ENCODE measurements at regions not wholly inside any gene's neighbourhood (a gene's known extent, or its start where the extent isn't known, plus 50 kb on each side); places are given as distances from the start of the nearest gene placed in this dataset.

DNA sequence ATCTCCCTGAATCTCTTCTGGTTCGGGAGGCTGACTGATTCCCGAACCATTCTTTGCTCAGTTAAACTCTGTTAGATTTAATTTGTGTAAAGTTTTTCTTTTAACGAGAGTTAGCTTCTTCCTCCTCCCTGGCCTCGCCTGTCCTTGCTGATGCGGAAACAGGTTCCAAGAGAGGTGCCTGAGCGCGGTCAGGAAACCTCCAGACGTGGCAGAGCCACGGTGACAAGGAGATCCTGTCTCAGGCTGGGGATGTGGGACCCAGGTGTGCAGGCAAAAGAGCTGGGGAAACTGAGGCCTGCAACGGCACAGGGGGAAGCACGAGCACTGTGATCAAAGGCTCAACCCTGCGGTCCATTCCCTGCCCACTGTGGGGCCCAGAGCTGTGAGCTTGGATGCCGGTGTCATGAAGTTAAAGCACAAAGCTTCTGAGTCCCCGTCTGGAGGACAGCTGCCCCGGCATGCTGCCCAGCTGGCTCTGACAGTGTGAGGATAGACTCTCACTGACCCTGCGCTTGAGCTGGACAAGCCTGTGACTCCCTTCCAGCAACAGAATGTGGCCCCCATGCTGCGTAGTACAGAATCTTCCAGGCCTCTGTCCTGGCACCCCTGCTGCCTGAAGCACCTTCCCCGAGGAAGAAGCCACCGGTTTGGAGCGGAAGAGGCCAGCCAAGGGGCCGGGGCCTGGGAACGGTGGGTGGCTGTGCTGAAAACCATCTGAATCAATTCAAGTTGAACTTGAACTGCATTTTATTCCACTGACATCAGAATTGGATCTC, 960.6 kb downstream of the BRD1 start:
- H3K36me3 ChIP-seq (ENCODE audit: low read depth, low read length) = no peaks in the 10 kb centered on the region
- intact Hi-C loops (cut with micrococcal nuclease) = no loop called here
- H3K4me1 ChIP-seq (ENCODE audit: insufficient read depth, low read length) = no peaks in the 10 kb centered on the region
- H3F3A ChIP-seq (ENCODE audit: low read length, unreplicated experiment) = no peaks in the 10 kb centered on the region
- H3K27me3 ChIP-seq (ENCODE audit: low read length) = no peaks in the 10 kb centered on the region
- H3K9me3 ChIP-seq (ENCODE audit: low read length) = no peaks in the 10 kb centered on the region
- no peak overlapping the region for H3K4me3 ChIP-seq (ENCODE audit: low read length)
- ATAC-seq = no peak
- POLR2A ChIA-PET (ENCODE audit: unreplicated experiment) = no interaction called here
- no peak overlapping the region for H3K4me2 ChIP-seq (ENCODE audit: low read length)
- H3K27ac ChIP-seq (ENCODE audit: low read length) = no peak overlapping the region
- H3K9ac ChIP-seq (ENCODE audit: low read length) = no peak overlapping the region
- no peak overlapping the region for H2AFZ ChIP-seq (ENCODE audit: low read length)
- DNase-seq = no peak
- no peaks in the 10 kb centered on the region for H3K79me2 ChIP-seq (ENCODE audit: low read length)
- no peaks in the 10 kb centered on the region for H3K9me2 ChIP-seq (replicated peaks; ENCODE audit: low read length)
- no peaks in the 10 kb centered on the region for H4K20me1 ChIP-seq (ENCODE audit: low read length)
- no peak for TF ChIP-seq EZH2phosphoT487 (IDR thresholded peaks at IDR 0.05; ENCODE audit: borderline replicate concordance, low read length)
- no peak for TF ChIP-seq EZH2 (IDR thresholded peaks at IDR 0.05; ENCODE audit: low read length, unreplicated experiment)
- TF ChIP-seq, protein P1, sequence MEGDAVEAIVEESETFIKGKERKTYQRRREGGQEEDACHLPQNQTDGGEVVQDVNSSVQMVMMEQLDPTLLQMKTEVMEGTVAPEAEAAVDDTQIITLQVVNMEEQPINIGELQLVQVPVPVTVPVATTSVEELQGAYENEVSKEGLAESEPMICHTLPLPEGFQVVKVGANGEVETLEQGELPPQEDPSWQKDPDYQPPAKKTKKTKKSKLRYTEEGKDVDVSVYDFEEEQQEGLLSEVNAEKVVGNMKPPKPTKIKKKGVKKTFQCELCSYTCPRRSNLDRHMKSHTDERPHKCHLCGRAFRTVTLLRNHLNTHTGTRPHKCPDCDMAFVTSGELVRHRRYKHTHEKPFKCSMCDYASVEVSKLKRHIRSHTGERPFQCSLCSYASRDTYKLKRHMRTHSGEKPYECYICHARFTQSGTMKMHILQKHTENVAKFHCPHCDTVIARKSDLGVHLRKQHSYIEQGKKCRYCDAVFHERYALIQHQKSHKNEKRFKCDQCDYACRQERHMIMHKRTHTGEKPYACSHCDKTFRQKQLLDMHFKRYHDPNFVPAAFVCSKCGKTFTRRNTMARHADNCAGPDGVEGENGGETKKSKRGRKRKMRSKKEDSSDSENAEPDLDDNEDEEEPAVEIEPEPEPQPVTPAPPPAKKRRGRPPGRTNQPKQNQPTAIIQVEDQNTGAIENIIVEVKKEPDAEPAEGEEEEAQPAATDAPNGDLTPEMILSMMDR (conservative IDR thresholded peaks at IDR 0.05; ENCODE audit: low read depth, low read length) = no peak
- CTCF ChIA-PET = no interaction called here
- BruUV-seq (replicated peaks) = no TSS peak

DNA sequence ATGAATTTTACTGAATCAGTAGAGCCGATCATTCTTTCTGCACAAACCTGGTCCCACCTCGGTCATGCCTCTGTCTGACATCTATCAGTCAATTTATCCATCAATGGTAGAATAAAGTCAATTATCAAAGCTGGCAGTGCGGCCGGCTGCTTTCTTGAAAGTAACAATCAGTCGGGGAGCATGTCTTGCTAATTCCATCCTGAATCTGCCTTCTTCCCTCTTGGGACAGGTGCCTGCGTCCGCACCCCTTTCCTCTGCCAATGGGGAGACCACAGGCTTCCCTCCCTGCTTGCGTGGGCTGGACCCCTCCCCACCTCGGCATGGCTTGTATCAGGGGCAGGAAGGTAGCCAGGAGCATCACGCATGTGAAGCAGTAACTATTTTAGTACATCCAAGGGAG, 962.9 kb downstream of the BRD1 start:
- H3K9me3 ChIP-seq (ENCODE audit: low read length) = no peaks in the 10 kb centered on the region
- no peaks in the 10 kb centered on the region for H3K4me1 ChIP-seq (ENCODE audit: insufficient read depth, low read length)

More for the DNA sequence above, 962.9 kb downstream of the BRD1 start:
- Histone ChIP-seq H3K4me3 (ENCODE audit: low read length) (no peak overlapping the region), H3K9me2 (replicated peaks; ENCODE audit: low read length) (no peaks in the 10 kb centered on the region), H3K79me2 (ENCODE audit: low read length) (no peaks in the 10 kb centered on the region), H3K9ac (ENCODE audit: low read length) (no peak overlapping the region), H3K27me3 (ENCODE audit: low read length) (no peaks in the 10 kb centered on the region), H3F3A (ENCODE audit: low read length, unreplicated experiment) (no peaks in the 10 kb centered on the region), H4K20me1 (ENCODE audit: low read length) (no peaks in the 10 kb centered on the region), H3K27ac (ENCODE audit: low read length) (no peak overlapping the region), H2AFZ (ENCODE audit: low read length) (no peak overlapping the region), H3K4me2 (ENCODE audit: low read length) (no peak overlapping the region), H3K36me3 (ENCODE audit: low read depth, low read length) (no peaks in the 10 kb centered on the region)
- no peak for TF ChIP-seq EZH2 (IDR thresholded peaks at IDR 0.05; ENCODE audit: low read length, unreplicated experiment)
- TF ChIP-seq, protein P1 (conservative IDR thresholded peaks at IDR 0.05; ENCODE audit: low read depth, low read length) = no peak
- no peak for TF ChIP-seq EZH2phosphoT487 (IDR thresholded peaks at IDR 0.05; ENCODE audit: borderline replicate concordance, low read length)
- ATAC-seq (no peak), DNase-seq (no peak)
- ChIA-PET CTCF (no interaction called here), POLR2A (ENCODE audit: unreplicated experiment) (no interaction called here)
- intact Hi-C loops (cut with micrococcal nuclease) = no loop called here
- BruUV-seq (replicated peaks) = no TSS peak

Measured in PC-3 (cell line).